ENCODE measurements at regions not wholly inside any gene's neighbourhood (a gene's known extent, or its start where the extent isn't known, plus 50 kb on each side); places are given as distances from the start of the nearest gene placed in this dataset.

GRCh38 chr5:54831233-54831632 lies 154.2 kb downstream of the ESM1 start:
- intact Hi-C loops (cut with DNase I): no loop called here
- 100% methylated on average over 2 of the region's 4 CpGs for WGBS (ENCODE audit: insufficient coverage, low coverage, low lambda C conversion rate, missing lambda C conversion rate)

GRCh38 chr5:54829676-54830535 lies 155.5 kb downstream of the ESM1 start:
- no peak for DNase-seq
- Histone ChIP-seq H3K9me3 (no peaks in the 10 kb centered on the region), H3K27ac (no peak overlapping the region), H3K36me3 (no peaks in the 10 kb centered on the region), H3K4me1 (peaks cover 0 to 11% (median 2%) of the 10 kb centered on the region in 4 donors), H3K4me3 (no peak overlapping the region), H3K27me3 (no peaks in the 10 kb centered on the region)
- intact Hi-C loops (cut with DNase I): no loop called here
- WGBS (ENCODE audit: insufficient coverage, low coverage, low lambda C conversion rate, missing lambda C conversion rate): 70% methylated on average over 4 of the region's 4 CpGs
- TF ChIP-seq CTCF (IDR thresholded peaks at IDR 0.05): no peak
- no peak for TF ChIP-seq POLR2A (IDR thresholded peaks at IDR 0.05)
- no peak for ATAC-seq

More at GRCh38 chr5:54831233-54831632, 154.2 kb downstream of the ESM1 start:
- no peak for ATAC-seq
- H3K4me3 ChIP-seq: no peak overlapping the region
- H3K9me3 ChIP-seq: no peaks in the 10 kb centered on the region
- H3K27ac ChIP-seq: no peak overlapping the region
- no peaks in the 10 kb centered on the region for H3K36me3 ChIP-seq
- no peak for DNase-seq
- TF ChIP-seq POLR2A (IDR thresholded peaks at IDR 0.05): no peak
- TF ChIP-seq CTCF (IDR thresholded peaks at IDR 0.05): no peak
- peaks cover 0 to 16% (median 2%) of the 10 kb centered on the region in 4 donors for H3K4me1 ChIP-seq
- H3K27me3 ChIP-seq: no peaks in the 10 kb centered on the region

- ATAC-seq (no peak), DNase-seq (no peak)
- H3K27me3 ChIP-seq: no peaks in the 10 kb centered on the region
- H3K36me3 ChIP-seq: no peaks in the 10 kb centered on the region
- peaks cover 0 to 3% (median under 1%) of the 10 kb centered on the region in 4 donors for H3K4me1 ChIP-seq
- intact Hi-C loops (cut with DNase I): no loop called here
- H3K4me3 ChIP-seq: no peak overlapping the region
- WGBS (ENCODE audit: insufficient coverage, low coverage, low lambda C conversion rate, missing lambda C conversion rate): 83% methylated on average over 8 of the region's 8 CpGs
- H3K9me3 ChIP-seq: no peaks in the 10 kb centered on the region
- H3K27ac ChIP-seq: no peak overlapping the region
- TF ChIP-seq CTCF (IDR thresholded peaks at IDR 0.05) (no peak), POLR2A (IDR thresholded peaks at IDR 0.05) (no peak)
Observed at GRCh38 chr5:54829102-54829501, 156.3 kb downstream of the ESM1 start.

- Histone ChIP-seq H3K4me3 (no peak overlapping the region), H3K27me3 (no peaks in the 10 kb centered on the region), H3K4me1 (no peaks in the 10 kb centered on the region), H3K36me3 (no peaks in the 10 kb centered on the region), H3K9me3 (no peaks in the 10 kb centered on the region), H3K27ac (no peak overlapping the region)
- ATAC-seq (no peak), DNase-seq (no peak)
- TF ChIP-seq CTCF (IDR thresholded peaks at IDR 0.05): no peak
- TF ChIP-seq POLR2A (IDR thresholded peaks at IDR 0.05): no peak
- intact Hi-C loops (cut with DNase I): no loop called here
Observed at GRCh38 chr5:54828151-54828550, 157.2 kb downstream of the ESM1 start.

Measured in right lobe of liver (tissue), 6 donors.